ENCODE measurements at regions not wholly inside any gene's neighbourhood (a gene's known extent, or its start where the extent isn't known, plus 50 kb on each side); places are given as distances from the start of the nearest gene placed in this dataset.

GRCh38 chr2:52526735-52527134 is 1240.9 kb upstream of the CHAC2 start:
- Histone ChIP-seq H3K4me3 (no peak overlapping the region), H3K27me3 (no peaks in the 10 kb centered on the region), H3K9me3 (no peaks in the 10 kb centered on the region), H3K4me1 (no peaks in the 10 kb centered on the region), H3K36me3 (no peaks in the 10 kb centered on the region), H3K27ac (no peak overlapping the region)
- WGBS = no CpG with 5 or more reads among the region's 1 CpG
- no peak for DNase-seq (ENCODE audit: low spot score in 2 of 2)
- TF ChIP-seq CTCF (IDR thresholded peaks at IDR 0.05) (no peak), POLR2AphosphoS5 (IDR thresholded peaks at IDR 0.05) (no peak), EP300 (IDR thresholded peaks at IDR 0.05) (no peak), POLR2A (IDR thresholded peaks at IDR 0.05) (no peak)

GRCh38 chr2:52520644-52521043 is 1247.0 kb upstream of the CHAC2 start:
- TF ChIP-seq POLR2A (IDR thresholded peaks at IDR 0.05) = no peak
- no peak for TF ChIP-seq EP300 (IDR thresholded peaks at IDR 0.05)
- no peak for TF ChIP-seq CTCF (IDR thresholded peaks at IDR 0.05)
- no peak for TF ChIP-seq POLR2AphosphoS5 (IDR thresholded peaks at IDR 0.05)
- no peak for DNase-seq (ENCODE audit: low spot score in 2 of 2)
- Histone ChIP-seq H3K27me3 (no peaks in the 10 kb centered on the region), H3K27ac (no peak overlapping the region), H3K4me1 (no peaks in the 10 kb centered on the region), H3K36me3 (no peaks in the 10 kb centered on the region), H3K9me3 (no peaks in the 10 kb centered on the region), H3K4me3 (no peak overlapping the region)
- 63% methylated on average over 1 of the region's 1 CpG for WGBS

GRCh38 chr2:52518678-52519077 is 1248.9 kb upstream of the CHAC2 start:
- Histone ChIP-seq H3K27ac (no peak overlapping the region), H3K36me3 (no peaks in the 10 kb centered on the region), H3K4me1 (no peaks in the 10 kb centered on the region), H3K9me3 (no peaks in the 10 kb centered on the region), H3K4me3 (no peak overlapping the region), H3K27me3 (no peaks in the 10 kb centered on the region)
- no peak for DNase-seq (ENCODE audit: low spot score in 2 of 2)
- TF ChIP-seq EP300 (IDR thresholded peaks at IDR 0.05) (no peak), POLR2A (IDR thresholded peaks at IDR 0.05) (no peak), POLR2AphosphoS5 (IDR thresholded peaks at IDR 0.05) (no peak), CTCF (IDR thresholded peaks at IDR 0.05) (no peak)

GRCh38 chr2:52512760-52513159 is 1254.8 kb upstream of the CHAC2 start:
- TF ChIP-seq CTCF (IDR thresholded peaks at IDR 0.05) = no peak
- no peak for TF ChIP-seq EP300 (IDR thresholded peaks at IDR 0.05)
- no peak for TF ChIP-seq POLR2A (IDR thresholded peaks at IDR 0.05)
- no peak for TF ChIP-seq POLR2AphosphoS5 (IDR thresholded peaks at IDR 0.05)
- WGBS = 87% methylated on average over 5 of the region's 5 CpGs
- no peak overlapping the region for H3K27ac ChIP-seq
- DNase-seq (ENCODE audit: low spot score in 2 of 2) = no peak
- no peaks in the 10 kb centered on the region for H3K27me3 ChIP-seq
- no peak overlapping the region for H3K4me3 ChIP-seq
- no peaks in the 10 kb centered on the region for H3K9me3 ChIP-seq
- no peaks in the 10 kb centered on the region for H3K4me1 ChIP-seq
- H3K36me3 ChIP-seq = no peaks in the 10 kb centered on the region

GRCh38 chr2:52510432-52510831 is 1257.2 kb upstream of the CHAC2 start:
- 81% methylated on average over 1 of the region's 1 CpG for WGBS
- Histone ChIP-seq H3K27ac (no peak overlapping the region), H3K9me3 (no peaks in the 10 kb centered on the region), H3K4me3 (no peak overlapping the region), H3K36me3 (no peaks in the 10 kb centered on the region), H3K27me3 (no peaks in the 10 kb centered on the region), H3K4me1 (no peaks in the 10 kb centered on the region)
- TF ChIP-seq CTCF (IDR thresholded peaks at IDR 0.05) = no peak
- TF ChIP-seq EP300 (IDR thresholded peaks at IDR 0.05) = no peak
- TF ChIP-seq POLR2AphosphoS5 (IDR thresholded peaks at IDR 0.05) = no peak
- TF ChIP-seq POLR2A (IDR thresholded peaks at IDR 0.05) = no peak
- no peak for DNase-seq (ENCODE audit: low spot score in 2 of 2)

All from suprapubic skin (tissue), 4 donors.